HG03025 (cell line): ENCODE measurements at regions not wholly inside any gene's neighbourhood (a gene's known extent, or its start where the extent isn't known, plus 50 kb on each side); places are given as distances from the start of the nearest gene placed in this dataset.
"Not testable (repeated sequence)": the region's sequence is repeated elsewhere in the genome, so short reads cannot be mapped to it uniquely, and the experiment has no call there.

ENCODE experiments used
- ATAC-seq: cut with Tn5 transposase; IDR thresholded peaks from one replicate; pipeline ENCODE4 v1.9.1; 2021; ENCODE audit warnings: mild to moderate bottlenecking, moderate library complexity; ENCODE audit not compliant: unreplicated experiment, low FRiP score

DNA sequence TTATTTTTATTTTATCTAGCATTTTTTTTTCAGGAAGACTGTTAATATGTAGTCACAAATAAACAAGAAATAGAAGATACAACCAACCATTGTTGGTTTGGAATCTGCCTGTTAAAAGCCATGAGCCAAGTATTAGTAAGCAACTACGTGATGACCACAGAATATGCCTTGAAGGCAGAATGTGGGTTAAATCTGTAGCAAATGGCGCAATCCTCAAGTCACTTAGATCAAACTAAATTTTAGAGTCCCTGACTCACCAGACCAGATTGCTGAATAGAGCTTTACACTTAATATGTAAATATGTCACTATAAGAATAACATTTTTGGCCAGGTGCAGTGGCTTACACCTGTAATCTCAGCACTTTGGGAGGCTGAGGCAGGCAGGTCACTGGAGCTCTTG is 800.1 kb upstream of the CITED2 start:
- ATAC-seq, result no peak

DNA sequence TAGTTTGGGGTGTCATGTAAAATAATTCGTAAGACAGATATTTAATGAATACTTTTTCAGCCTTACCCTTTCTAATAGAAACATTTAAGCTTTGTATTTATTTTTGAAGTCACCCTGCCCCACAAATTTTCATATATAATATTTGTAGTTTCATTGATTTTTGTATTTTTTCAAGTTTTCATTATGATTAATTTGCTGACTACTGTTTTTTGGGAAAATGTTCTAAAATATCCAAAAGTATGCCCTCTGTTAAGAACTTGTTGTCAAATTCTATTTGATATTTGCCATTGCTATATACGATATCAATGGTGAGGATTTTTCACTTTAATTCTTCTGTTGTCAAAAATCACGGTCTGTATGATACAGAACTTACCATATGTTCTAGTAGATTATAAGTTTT is 793.9 kb upstream of the CITED2 start:
- ATAC-seq, result no peak

DNA sequence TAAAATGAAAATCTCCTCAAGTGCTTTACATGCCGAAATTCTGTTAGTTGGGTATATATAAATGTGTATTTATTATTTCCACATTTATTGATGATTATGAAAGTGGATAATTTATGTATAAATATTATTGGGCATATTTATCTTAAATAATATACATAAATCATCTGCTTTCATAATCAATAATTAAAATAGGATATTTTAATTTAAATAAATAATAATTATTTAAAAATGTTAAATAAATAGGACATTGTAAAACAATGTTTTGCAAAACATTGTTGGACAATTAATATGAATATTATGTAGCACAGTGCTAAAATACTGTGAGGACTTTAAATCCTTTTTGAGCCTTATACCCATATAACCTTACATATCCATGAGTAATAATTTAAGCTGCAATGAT is 786.5 kb upstream of the CITED2 start:
- ATAC-seq, result no peak

DNA sequence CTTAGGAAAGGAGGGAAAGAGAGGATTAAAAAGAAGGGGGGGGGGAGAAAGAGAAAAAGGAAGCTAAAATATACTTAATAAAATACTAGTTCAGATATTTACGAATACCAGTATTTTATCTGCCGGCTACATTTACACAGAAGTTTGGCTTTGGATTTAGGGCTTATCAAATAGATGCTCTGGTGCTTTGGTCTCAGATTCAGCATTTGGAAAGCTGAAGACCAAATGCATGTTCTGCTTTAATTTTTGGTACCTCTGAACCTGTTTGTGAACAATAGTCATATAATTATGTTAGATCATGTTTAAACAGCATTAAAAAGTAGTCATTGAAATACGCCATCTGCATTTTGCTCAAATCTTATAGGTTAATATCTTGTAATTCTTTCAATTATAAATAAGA is 786.0 kb upstream of the CITED2 start:
- no peak for ATAC-seq

DNA sequence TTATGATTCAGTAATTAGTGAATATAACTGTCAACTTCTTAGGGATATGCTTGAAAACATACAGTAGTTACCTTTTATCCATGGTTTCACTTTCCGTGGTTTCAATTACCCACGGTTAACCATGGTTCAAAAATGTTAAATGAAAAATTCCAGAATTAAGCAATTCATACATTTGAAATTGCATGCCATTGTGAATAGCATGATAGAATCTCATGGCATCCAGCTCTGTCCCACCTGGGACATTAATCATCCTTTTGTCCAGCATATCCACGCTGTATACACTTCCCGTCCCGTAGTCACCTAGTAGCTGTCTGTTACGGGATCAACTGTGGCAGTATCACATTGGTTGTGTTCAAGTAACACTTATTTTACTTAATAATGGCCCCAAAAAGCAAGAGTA is 781.7 kb upstream of the CITED2 start:
- no peak for ATAC-seq

DNA sequence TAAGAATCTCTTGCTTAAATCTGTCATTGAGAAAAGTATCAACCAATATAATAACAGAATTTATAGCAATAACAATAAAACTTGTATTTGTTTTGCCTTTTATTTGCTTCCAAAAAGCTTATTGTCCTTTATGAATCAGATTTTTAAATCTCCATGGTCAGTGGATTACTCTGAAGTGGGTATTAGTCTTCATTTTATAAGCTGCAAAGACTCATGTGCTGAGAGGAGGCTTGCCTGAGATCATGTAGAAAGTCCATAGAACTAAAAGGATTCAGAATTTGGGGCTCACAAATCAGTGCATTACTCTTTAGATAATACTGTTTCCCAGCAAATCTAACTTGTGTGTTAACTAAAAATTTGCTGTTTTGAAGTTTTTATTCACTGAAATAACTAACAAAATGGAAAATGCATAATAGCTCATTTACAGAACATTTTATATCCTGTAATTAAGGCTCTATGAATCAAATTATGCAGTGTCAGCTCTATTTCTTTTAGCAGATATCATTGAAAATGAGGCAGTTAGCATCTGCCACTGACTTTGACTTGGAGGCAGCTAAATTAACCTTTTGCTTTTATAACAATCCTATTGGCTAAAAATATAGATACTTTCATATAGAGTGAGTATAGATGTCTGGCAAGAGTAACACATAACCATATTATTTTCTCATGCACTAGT is 781.1 kb upstream of the CITED2 start:
- ATAC-seq, result no peak

DNA sequence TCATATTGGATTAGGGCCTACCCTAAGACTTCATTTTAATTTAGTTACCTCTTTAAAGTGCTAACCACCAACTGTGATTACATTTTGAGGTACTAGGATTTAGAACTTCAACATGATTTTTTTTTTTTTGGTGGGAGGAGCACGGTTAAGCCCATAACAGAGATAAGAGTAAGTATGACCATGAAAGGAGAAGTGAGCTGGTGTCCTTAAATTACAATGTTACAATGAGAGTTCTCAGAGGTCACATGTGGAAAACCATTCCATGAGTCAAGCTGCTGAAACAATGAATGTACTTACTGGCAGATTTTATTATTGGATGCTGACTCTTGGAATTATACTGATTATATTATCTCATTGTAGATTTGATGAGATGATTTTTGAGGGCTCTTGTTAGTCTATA is 779.3 kb upstream of the CITED2 start:
- ATAC-seq, result no peak

DNA sequence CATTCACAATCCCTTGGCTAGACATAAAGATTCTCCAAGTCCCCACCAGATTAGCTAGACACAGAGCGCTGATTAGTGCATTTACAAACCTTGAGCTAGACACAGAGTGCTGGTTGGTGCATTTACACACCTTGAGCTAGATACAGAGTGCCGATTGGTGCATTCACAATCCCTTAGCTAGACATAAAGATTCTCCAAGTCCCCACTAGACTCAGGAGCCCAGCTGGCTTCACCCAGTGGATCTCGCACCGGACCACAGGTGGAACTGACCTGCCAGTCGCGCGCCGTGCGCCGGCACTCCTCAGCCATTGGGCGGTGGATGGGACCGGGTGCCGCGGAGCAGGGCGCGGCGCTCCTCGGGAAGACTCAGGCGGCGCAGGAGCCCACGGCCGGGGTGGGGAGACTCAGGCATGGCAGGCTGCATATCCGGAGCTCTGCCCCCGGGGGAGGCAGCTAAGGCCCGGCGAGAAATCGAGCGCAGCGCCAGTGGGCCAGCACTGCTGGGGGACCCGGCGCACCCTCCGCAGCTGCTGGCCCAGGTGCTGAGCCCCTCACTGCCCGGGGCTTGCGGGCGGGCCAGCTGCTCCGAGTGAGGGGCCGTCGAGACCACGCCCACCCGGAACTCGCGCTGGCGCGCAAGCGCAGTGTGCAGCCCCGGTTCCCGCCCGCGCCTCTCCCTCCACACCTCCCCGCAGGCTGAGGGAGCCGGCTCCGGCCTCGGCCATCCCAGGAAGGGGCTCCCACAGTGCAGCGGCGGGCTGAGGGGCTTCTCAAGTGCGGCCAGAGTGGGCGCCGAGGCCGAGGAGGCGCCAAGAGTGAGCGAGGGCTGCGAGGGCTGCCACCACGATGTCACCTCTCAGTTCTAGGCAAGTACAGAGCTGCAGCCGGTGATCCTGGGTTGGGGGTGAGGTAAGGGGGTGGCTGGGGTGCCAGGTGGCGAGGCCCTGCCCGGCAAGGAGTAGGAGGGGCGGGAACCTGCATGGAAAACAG is 773.7 kb upstream of the CITED2 start:
- not testable (repeated sequence) for ATAC-seq

DNA sequence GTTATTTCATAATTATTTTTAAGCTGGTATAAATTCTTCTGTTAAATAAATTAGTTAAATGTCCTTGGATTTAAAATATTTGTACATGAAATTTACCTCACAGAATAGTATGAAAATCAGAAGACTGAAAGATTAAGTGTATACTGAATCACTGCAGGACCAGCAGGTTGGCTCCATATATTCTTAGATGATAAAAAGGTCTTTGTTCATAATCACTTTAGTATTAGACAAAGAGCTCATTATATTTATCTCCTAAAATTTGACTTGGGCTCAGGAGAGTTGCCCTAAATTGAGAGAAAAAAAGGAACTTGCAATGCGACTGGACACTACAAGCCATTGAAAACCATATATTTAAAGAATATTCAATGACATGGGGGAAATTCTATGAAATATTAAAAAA is 766.4 kb upstream of the CITED2 start:
- ATAC-seq, result no peak

DNA sequence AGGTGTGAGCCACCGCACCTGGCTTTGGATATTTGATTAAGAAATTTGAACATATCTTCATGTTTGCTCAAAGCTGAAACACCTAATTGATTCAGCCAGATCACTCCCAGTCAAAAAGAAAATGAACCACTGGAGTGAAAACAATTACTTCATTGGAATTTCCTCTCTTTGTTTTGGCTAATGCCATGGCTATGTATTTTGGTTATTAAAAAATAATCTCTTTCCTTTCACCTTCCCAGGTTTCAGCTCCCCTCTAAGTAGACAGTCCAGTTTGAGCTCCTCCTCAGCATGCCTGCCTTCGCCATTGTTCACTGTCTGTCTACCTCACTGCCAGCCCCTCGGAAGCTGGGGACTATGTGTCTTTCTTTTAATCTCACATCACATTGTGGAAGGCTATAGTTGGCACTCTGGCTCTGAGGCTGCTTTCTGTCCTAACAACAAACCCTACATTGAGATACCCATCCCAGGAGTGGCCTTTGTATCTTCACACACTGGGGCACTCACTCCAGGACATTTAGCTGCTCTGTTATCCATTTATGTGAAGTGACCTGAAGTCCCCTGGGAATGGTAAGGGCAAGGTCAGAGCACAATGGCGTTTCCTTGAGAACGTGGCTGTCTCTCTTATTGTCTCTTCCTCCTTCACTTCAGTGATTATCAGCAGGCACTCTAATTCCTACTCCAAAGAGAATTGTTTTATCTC is 764.0 kb upstream of the CITED2 start:
- no peak for ATAC-seq

DNA sequence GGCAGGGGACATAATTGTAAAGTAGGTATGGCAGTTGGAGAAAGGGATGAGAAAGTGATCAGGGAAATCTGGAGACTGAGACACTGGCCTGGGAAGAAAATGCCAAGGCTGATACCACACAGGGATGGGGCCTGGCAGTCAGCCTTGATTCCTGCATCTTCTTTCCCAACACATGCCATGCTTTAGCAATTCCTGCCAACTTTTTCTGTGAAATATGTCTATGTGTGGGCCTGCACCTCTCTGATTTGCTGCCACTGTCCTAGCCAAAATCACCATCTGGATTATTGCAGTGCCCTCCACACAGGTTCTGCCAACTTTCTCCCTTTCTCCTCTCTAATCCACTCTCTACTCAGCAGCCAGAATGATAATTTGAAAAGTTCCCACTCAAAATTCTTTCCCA is 759.8 kb upstream of the CITED2 start:
- no peak for ATAC-seq

DNA sequence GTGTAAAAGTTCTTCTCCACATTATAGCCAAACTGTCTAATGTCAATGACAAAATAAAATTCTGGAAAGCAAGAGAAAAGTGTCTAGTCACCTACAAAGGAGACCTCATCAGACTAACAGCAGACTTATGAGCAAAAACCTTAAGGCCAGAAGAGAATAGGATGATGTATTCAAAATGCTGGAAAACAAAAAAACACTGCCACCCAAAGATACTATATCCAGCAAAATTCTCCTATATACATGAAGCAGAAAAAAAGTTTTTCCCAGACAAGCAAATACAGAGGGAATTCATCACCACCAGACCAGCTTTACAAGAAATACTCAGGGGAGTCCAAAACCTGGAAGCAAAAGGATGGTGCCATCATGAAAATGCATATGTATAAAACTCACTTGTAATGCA is 755.6 kb upstream of the CITED2 start:
- ATAC-seq, result no peak

DNA sequence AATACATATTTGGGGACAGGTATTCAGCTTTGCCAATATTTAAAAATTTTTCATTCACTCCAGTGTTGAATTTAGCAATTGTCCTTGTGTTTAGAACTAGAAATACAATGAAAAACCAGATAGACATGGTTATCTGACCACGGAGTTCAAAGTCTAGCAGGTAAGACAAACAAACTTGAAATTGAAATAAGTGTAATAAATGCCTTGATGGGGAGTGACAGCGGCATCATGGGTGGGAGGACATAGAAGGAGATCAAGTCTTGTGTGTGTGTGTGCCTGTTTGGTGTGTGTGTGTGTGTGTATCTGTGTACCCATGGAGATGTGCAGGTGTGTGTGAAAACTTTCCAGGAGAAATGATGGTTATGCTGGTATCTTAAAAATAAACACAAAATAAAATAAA is 750.0 kb upstream of the CITED2 start:
- no peak for ATAC-seq

DNA sequence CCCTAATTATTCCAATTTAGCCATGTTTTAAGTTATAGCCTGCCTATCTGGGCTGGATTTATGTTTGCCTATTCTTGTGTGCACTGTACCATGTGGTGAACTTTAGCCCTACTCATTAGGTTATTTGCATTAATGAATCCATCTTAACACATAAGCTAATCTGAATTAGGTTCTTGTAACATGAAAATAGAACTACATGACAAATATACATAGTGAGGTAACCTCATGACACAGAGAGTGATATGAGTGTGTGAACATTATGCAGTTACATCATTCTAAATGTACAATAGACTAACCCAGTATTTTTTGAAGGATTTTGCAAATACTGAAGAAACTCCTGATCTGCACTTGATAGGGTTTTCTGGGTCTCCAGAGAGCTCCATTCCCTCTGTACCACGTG is 733.7 kb upstream of the CITED2 start:
- ATAC-seq, result no peak

DNA sequence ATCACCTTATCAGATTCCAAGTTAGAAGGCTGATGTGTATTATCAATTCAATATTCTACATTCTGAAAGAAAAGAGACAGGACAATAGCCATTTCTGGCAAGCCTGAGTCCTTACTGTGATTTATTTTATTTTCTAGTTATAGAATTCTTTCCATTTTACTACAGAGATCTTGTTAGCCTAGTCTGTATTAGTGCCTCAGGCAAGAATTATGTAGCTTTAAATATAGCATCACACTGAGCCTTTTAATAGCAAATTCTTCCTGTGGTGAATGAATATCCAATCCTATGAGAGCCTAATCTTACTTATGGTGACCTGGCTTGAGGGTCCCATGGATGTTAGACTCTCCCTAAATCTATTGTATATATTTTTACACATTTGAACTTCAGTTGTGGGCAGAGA is 732.8 kb upstream of the CITED2 start:
- ATAC-seq, result no peak

DNA sequence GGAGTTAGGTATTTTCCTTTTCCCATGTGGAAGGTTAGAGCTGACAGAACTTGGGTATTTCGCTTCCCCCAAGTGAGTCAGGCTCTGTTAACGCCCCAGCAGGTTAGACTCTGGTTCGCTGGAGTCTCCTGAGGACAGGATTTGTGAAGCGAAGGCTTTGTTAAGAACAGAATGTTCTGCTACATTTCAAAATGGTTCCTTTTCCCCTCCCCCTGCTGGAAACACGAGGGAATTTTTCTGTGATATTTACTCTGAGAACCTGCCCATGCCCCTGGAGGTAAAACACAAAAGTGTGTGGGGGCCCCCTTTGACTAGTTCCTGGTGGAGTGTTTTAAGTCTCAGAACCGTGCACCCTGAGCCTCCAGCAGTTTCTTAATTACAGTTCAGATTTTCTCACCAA is 731.4 kb upstream of the CITED2 start:
- ATAC-seq, result no peak

DNA sequence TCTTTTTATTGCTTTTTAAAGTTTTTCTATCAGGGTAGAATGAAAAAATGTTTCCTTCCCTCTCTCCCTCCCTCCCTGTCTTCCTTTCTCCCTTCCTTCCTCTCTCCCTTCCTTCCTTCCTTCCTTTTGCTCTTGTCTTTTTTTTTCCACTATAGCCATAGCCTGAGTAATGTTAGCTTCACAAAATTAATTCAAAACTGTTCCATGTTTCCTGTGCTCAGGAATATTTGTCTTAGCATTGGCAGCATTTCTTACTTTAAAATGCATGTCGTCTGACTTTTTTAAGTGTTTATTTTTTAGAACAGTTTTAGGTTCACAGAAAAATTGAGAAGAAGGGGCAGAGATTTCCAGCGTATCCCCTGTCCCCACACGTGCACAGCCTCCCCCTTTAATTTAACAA is 730.8 kb upstream of the CITED2 start:
- ATAC-seq, result no peak

DNA sequence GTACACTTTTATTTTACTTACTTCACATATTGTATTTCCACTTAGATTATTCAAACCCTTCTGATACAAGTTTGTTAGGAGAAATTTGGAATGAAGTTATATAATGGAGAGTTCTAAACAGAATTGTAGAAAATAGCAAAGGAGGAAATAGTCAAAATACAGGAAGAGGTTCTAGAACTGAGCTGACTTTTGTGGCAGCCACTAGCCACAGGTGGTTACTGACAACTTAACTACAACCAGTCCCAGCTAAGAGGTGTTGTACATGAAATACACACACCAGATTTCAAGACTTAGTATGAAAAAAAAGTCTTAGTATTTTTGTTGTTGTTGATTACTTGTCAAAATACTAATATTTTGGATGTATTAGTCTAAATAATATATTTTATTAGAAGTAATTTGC is 727.4 kb upstream of the CITED2 start:
- ATAC-seq, result no peak

DNA sequence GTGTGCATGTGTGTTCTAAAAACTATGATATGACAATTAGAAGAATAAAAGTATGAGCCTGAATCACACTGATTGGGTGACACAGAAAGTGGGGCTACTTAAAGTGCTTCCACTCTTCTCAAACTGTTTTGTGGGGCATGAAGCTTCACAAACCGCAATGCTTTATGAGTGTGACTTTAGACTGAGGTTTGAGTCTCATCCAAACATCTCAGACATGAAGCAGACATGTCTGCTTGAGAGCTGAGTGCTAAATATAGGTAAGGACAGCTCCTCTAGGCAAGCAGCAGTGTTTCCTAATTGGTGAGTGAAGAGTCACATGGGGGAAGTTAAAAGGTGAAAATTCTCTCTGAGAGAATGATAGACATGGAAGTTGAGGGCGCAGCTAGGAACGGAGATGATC is 726.9 kb upstream of the CITED2 start:
- ATAC-seq, result no peak

DNA sequence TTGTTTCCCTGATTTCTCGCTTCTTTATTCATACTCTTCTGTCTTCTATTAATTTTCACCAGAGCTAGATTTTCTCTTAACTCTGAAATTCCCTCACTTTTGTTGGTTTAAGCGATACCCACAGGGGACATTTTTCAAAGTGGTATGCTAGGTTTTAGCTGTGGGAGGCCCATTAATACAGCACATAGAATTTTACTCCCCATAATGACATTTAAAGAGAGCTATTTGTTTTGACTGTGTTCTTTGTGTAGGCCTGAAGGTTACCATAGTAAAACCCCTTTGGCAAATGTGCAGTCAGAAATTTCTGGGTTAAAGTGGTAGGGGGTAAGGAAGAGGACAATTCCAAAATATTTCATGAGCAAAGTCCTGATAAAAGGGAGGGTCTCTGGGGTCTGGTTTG is 721.1 kb upstream of the CITED2 start:
- no peak for ATAC-seq

DNA sequence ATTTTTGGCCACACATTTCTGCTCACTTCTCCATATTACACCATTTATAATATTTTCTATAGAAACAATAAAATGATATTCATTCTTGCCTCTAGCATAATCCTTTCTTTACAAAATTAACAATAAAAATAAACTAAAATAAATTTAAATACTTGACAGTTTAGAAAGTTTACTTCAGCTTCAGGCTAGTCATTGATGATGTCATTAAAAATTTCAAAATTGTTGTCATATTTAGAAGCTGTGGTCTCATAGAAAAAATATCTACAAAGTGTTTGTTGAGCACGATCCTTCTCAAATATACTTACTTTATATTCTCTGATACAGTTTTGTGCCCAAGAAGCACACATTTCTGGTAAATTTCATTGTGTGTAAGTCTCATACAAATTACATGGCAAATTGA is 717.4 kb upstream of the CITED2 start:
- ATAC-seq, result no peak
